ENCODE measurements at regions not wholly inside any gene's neighbourhood (a gene's known extent, or its start where the extent isn't known, plus 50 kb on each side); places are given as distances from the start of the nearest gene placed in this dataset.
"Not testable (repeated sequence)": the region's sequence is repeated elsewhere in the genome, so short reads cannot be mapped to it uniquely, and the experiment has no call there.

DNA sequence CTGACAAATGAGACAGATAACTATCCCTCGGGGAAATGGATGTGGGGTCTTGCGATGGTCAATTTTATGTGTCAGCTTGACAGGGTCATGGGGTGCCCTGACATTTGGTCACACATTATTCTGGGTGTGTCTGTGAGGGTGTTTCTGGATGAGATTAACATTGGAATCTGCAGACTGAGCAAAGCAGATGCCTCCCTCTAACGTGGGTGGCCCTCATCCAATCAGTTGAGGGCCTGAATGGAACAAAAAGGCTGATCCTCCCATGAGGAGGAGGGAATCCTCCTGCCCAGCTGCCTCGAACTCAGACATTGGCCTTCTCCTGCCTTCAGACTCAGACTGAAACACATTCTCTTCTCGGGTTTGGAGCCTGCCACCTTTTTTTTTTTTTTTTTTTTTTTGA, 69.0 kb downstream of the MINAR1 start:
- Histone ChIP-seq H3K79me2 (no peaks in the 10 kb centered on the region), H3K4me1 (no peaks in the 10 kb centered on the region)

DNA sequence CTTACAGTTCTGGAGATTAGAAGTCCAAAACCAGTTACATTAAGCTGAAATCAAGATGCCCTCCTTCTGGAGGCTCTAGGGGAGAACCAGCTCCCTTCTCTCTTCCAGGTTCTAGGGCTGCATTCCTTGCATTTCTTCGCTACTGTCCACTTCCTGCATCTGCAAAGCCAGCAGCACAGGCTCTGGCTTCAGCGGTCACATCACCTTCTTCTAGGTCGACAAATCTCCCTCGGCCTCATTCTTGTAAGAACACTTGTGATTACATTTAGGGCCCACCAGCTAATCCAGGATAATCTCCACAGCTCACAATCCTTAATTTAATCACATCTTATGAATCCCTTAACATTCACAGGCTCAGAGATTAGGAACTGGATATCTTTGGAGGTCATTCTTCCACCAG, 73.8 kb downstream of the MINAR1 start:
- no peak overlapping the region for H3K9ac ChIP-seq
- H3K4me2 ChIP-seq (ENCODE audit: low read length): no peak overlapping the region
- no peaks in the 10 kb centered on the region for H3K36me3 ChIP-seq (ENCODE audit: control insufficient read depth, insufficient read depth, low read length)
- H3K79me2 ChIP-seq: no peaks in the 10 kb centered on the region
- TF ChIP-seq, protein P1, sequence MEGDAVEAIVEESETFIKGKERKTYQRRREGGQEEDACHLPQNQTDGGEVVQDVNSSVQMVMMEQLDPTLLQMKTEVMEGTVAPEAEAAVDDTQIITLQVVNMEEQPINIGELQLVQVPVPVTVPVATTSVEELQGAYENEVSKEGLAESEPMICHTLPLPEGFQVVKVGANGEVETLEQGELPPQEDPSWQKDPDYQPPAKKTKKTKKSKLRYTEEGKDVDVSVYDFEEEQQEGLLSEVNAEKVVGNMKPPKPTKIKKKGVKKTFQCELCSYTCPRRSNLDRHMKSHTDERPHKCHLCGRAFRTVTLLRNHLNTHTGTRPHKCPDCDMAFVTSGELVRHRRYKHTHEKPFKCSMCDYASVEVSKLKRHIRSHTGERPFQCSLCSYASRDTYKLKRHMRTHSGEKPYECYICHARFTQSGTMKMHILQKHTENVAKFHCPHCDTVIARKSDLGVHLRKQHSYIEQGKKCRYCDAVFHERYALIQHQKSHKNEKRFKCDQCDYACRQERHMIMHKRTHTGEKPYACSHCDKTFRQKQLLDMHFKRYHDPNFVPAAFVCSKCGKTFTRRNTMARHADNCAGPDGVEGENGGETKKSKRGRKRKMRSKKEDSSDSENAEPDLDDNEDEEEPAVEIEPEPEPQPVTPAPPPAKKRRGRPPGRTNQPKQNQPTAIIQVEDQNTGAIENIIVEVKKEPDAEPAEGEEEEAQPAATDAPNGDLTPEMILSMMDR (IDR thresholded peaks at IDR 0.05): no peak
- H3K27me3 ChIP-seq (ENCODE audit: control insufficient read depth, insufficient read depth, low read length): no peaks in the 10 kb centered on the region
- no peak overlapping the region for H3K27ac ChIP-seq
- no peak overlapping the region for H2AFZ ChIP-seq
- no peak overlapping the region for H3K4me3 ChIP-seq (ENCODE audit: low read depth, low read length)
- no peaks in the 10 kb centered on the region for H3K4me1 ChIP-seq
- H3K9me3 ChIP-seq (ENCODE audit: control insufficient read depth, low read length): no peaks in the 10 kb centered on the region

More for the DNA sequence above, 69.0 kb downstream of the MINAR1 start:
- Histone ChIP-seq H3K4me2 (ENCODE audit: low read length) (no peak overlapping the region), H3K27me3 (ENCODE audit: control insufficient read depth, insufficient read depth, low read length) (no peaks in the 10 kb centered on the region), H3K9ac (no peak overlapping the region), H3K27ac (no peak overlapping the region), H3K36me3 (ENCODE audit: control insufficient read depth, insufficient read depth, low read length) (no peaks in the 10 kb centered on the region), H2AFZ (no peak overlapping the region), H3K4me3 (ENCODE audit: low read depth, low read length) (no peak overlapping the region), H3K9me3 (ENCODE audit: control insufficient read depth, low read length) (no peaks in the 10 kb centered on the region)
- TF ChIP-seq, protein P1 (IDR thresholded peaks at IDR 0.05): no peak

DNA sequence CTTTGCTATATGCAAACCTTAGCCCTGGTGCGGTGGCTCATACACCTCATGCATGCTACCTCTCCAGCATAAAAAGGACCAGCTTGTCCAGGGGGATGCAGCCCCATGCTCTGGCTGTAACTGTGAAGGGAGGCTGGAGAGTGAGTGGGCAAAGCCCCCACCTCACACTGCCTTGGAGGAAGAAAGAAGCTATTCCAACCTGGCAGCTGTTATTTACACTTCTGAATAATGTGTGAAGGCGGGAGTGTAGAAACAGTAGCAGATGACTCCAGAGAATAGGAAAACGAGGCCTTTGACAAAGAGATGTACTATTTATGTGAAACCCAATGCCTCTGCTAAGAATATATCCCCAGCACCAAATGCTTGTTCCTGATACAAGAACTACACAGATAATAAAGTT, 80.7 kb downstream of the MINAR1 start:
- not testable (repeated sequence) for H3K4me2 ChIP-seq (ENCODE audit: low read length); H3K27me3 ChIP-seq (ENCODE audit: control insufficient read depth, insufficient read depth, low read length); H2AFZ ChIP-seq; H3K27ac ChIP-seq; H3K4me3 ChIP-seq (ENCODE audit: low read depth, low read length); H3K9ac ChIP-seq; H3K79me2 ChIP-seq; H3K4me1 ChIP-seq; H3K36me3 ChIP-seq (ENCODE audit: control insufficient read depth, insufficient read depth, low read length); H3K9me3 ChIP-seq (ENCODE audit: control insufficient read depth, low read length)

DNA sequence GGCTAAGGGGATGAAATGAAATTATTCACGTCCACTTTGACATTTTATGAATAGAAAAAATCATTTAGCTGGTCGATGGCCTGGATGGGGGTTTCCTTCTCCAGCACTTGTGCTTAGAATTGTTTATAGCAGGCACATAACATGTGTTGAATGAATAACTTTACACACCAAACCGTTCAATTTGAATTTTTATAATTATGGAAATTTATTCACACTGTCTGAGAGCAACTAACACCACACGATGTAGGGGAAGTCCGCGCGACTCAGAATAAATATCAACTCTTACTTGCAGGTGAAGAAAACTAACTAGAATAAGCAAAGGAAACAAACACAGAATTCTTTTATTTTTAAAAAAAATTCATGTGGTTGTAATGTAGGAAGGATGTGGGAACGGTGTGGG, 81.3 kb downstream of the MINAR1 start:
- no peaks in the 10 kb centered on the region for H3K9me3 ChIP-seq (ENCODE audit: control insufficient read depth, low read length)
- no peaks in the 10 kb centered on the region for H3K36me3 ChIP-seq (ENCODE audit: control insufficient read depth, insufficient read depth, low read length)
- no peaks in the 10 kb centered on the region for H3K4me1 ChIP-seq
- H3K79me2 ChIP-seq: no peaks in the 10 kb centered on the region
- H3K4me3 ChIP-seq (ENCODE audit: low read depth, low read length): no peak overlapping the region
- TF ChIP-seq, protein P1 (IDR thresholded peaks at IDR 0.05): no peak
- no peaks in the 10 kb centered on the region for H3K27me3 ChIP-seq (ENCODE audit: control insufficient read depth, insufficient read depth, low read length)
- no peak overlapping the region for H3K9ac ChIP-seq
- no peak overlapping the region for H2AFZ ChIP-seq
- no peak overlapping the region for H3K27ac ChIP-seq
- no peak overlapping the region for H3K4me2 ChIP-seq (ENCODE audit: low read length)

DNA sequence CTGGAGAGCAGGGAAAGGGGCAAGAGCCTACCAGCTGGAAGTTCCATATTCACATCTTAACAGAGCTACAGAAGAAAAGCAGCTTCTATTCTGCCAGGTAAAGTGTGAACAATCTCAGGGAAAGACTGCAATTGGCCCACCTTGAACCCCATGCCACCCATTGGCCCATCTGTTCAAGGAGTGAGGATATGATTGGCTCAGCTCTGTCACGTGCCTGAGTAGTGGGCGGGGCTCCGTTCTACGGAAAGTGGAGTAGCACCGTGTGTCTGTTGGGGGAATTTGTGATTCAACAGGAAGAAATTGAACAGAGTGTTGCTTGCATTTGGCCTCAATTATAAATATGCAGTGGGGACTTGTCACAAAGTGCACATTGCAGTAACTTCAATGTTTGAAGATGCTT, 81.8 kb downstream of the MINAR1 start:
- no peaks in the 10 kb centered on the region for H3K36me3 ChIP-seq (ENCODE audit: control insufficient read depth, insufficient read depth, low read length)
- H3K4me2 ChIP-seq (ENCODE audit: low read length): no peak overlapping the region
- H3K27ac ChIP-seq: no peak overlapping the region
- no peak overlapping the region for H2AFZ ChIP-seq
- H3K9me3 ChIP-seq (ENCODE audit: control insufficient read depth, low read length): no peaks in the 10 kb centered on the region
- no peak overlapping the region for H3K4me3 ChIP-seq (ENCODE audit: low read depth, low read length)
- H3K27me3 ChIP-seq (ENCODE audit: control insufficient read depth, insufficient read depth, low read length): no peaks in the 10 kb centered on the region
- no peak overlapping the region for H3K9ac ChIP-seq
- TF ChIP-seq, protein P1 (IDR thresholded peaks at IDR 0.05): no peak
- H3K79me2 ChIP-seq: no peaks in the 10 kb centered on the region
- H3K4me1 ChIP-seq: no peaks in the 10 kb centered on the region

Data from parathyroid adenoma (tissue), 2 donors.